SU-DHL-6 (cell line): ENCODE measurements at regions not wholly inside any gene's neighbourhood (a gene's known extent, or its start where the extent isn't known, plus 50 kb on each side); places are given as distances from the start of the nearest gene placed in this dataset.

Experiments
- EZH2phosphoT487 ChIP-seq: fragments of 200-600 bp; sonication (generic), shearing (Covaris generic); conservative IDR thresholded peaks from 2 replicates; pipeline ENCODE4 v1.6.1; 2018; ENCODE audit warnings: mild to moderate bottlenecking, antibody characterized with exemption, low read length, moderate library complexity, mixed read lengths
- TF ChIP-seq, protein P1 (sequence below): fragments of 200-600 bp; sonication (generic); IDR thresholded peaks from one replicate; pipeline ENCODE4 v1.5.1; 2017; ENCODE audit warnings: antibody characterized with exemption, mild to moderate bottlenecking, low read length, moderate library complexity; ENCODE audit not compliant: insufficient read depth, poor library complexity, severe bottlenecking

DNA sequence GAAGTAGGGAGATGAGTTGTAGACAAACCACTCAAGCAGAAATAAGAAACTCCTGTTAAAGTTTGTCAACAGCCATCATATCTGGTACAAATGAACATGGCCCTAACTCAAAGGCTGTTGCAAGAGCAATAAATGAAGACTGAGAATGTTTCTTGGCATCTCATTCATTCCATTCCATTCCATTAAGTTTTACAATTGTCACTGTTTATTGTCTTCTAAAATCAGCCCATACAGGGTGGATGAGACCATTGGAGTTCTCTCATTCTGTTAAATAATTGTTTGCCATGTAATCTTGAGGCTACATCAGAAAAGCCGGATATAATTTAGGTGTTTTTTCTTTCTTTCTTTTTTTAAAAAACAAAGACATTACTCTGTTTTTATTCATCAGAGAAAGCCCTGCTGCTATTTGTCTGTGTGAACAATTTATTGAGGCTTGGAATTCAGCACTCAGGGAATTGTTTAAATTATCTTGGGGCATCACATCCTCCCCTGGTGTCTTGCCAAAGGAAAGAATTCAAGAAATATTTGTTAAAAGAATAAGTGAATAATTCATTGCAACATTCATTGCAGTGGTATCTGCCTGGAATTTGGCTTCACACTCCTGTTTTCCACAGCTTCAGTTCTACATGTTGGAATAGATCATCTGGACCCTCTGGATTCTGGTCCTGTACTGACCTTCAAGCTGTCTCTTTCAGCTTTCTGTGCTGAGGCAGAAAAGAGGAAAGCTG lies 604.5 kb downstream of the PLPP3 start:
- TF ChIP-seq, protein P1, sequence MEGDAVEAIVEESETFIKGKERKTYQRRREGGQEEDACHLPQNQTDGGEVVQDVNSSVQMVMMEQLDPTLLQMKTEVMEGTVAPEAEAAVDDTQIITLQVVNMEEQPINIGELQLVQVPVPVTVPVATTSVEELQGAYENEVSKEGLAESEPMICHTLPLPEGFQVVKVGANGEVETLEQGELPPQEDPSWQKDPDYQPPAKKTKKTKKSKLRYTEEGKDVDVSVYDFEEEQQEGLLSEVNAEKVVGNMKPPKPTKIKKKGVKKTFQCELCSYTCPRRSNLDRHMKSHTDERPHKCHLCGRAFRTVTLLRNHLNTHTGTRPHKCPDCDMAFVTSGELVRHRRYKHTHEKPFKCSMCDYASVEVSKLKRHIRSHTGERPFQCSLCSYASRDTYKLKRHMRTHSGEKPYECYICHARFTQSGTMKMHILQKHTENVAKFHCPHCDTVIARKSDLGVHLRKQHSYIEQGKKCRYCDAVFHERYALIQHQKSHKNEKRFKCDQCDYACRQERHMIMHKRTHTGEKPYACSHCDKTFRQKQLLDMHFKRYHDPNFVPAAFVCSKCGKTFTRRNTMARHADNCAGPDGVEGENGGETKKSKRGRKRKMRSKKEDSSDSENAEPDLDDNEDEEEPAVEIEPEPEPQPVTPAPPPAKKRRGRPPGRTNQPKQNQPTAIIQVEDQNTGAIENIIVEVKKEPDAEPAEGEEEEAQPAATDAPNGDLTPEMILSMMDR: no peak
- no peak for TF ChIP-seq EZH2phosphoT487
